ENCODE measurements at regions not wholly inside any gene's neighbourhood (a gene's known extent, or its start where the extent isn't known, plus 50 kb on each side); places are given as distances from the start of the nearest gene placed in this dataset.
"Not testable (repeated sequence)": the region's sequence is repeated elsewhere in the genome, so short reads cannot be mapped to it uniquely, and the experiment has no call there.

DNA sequence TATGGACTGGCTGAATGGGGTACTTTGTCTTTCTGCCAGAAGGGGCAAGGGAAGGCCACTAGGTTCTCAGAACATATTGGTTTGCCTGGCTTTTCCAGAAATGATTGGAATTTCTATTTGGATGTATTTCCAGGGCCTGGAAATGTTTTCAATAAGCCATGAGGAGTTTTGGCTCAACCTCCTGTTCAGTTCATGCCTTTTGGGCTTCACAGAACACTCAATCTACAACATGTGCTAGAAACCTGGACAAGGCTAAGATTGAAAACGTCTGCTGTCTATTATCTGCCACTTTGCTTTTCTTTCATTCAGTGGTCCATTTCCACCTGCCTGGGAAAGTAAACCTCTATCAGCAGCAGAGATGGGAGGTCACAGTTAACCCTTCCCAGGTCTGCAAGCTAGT is 793.4 kb downstream of the TENT5A start:
- H3K36me3 ChIP-seq (ENCODE audit: insufficient read depth, low read length) = no peaks in the 10 kb centered on the region
- no peaks in the 10 kb centered on the region for H4K20me1 ChIP-seq (ENCODE audit: insufficient read depth, low read depth, low read length)
- H3K79me2 ChIP-seq (ENCODE audit: low read length) = no peaks in the 10 kb centered on the region
- H3K9me3 ChIP-seq (ENCODE audit: low read length) = no peaks in the 10 kb centered on the region
- DNase-seq = no peak
- H3K4me2 ChIP-seq (ENCODE audit: low read depth, low read length, poor library complexity, severe bottlenecking) = no peak overlapping the region
- H3K9me2 ChIP-seq (replicated peaks; ENCODE audit: insufficient read depth, low read length) = no peaks in the 10 kb centered on the region
- no peak overlapping the region for H3K9ac ChIP-seq (ENCODE audit: low read length)
- no peak overlapping the region for H3K4me3 ChIP-seq (ENCODE audit: low read length)
- no peak overlapping the region for H3K27ac ChIP-seq (ENCODE audit: low read length)
- no peaks in the 10 kb centered on the region for H3K27me3 ChIP-seq (ENCODE audit: low read length)
- H3K4me1 ChIP-seq (ENCODE audit: low read length) = no peaks in the 10 kb centered on the region
- H2AFZ ChIP-seq (ENCODE audit: low read length) = no peak overlapping the region

DNA sequence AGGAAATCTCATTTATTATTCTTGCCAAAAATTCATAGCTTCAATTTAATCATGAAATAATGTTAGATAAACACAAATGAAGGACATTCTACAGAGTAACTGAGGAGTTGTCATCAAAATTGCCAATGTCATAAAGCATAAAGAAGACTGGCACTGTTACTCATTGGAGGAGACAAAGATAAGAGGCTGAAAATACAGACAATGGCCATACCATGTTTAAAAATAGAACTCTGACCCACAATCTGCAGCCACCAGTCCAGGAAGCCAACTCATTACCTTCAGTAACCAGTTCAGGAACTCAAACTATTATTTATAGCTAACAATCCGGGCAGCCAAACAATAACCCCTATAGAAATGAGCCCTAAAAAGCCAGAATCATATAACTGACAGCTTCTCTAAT is 795.6 kb downstream of the TENT5A start:
- Histone ChIP-seq H3K9ac (ENCODE audit: low read length) (no peak overlapping the region), H4K20me1 (ENCODE audit: insufficient read depth, low read depth, low read length) (no peaks in the 10 kb centered on the region), H3K27me3 (ENCODE audit: low read length) (no peaks in the 10 kb centered on the region), H3K4me2 (ENCODE audit: low read depth, low read length, poor library complexity, severe bottlenecking) (no peak overlapping the region), H3K27ac (ENCODE audit: low read length) (no peak overlapping the region), H3K4me1 (ENCODE audit: low read length) (no peaks in the 10 kb centered on the region), H2AFZ (ENCODE audit: low read length) (no peak overlapping the region), H3K9me3 (ENCODE audit: low read length) (no peaks in the 10 kb centered on the region), H3K36me3 (ENCODE audit: insufficient read depth, low read length) (no peaks in the 10 kb centered on the region), H3K9me2 (replicated peaks; ENCODE audit: insufficient read depth, low read length) (no peaks in the 10 kb centered on the region), H3K4me3 (ENCODE audit: low read length) (no peak overlapping the region), H3K79me2 (ENCODE audit: low read length) (no peaks in the 10 kb centered on the region)
- no peak for DNase-seq

DNA sequence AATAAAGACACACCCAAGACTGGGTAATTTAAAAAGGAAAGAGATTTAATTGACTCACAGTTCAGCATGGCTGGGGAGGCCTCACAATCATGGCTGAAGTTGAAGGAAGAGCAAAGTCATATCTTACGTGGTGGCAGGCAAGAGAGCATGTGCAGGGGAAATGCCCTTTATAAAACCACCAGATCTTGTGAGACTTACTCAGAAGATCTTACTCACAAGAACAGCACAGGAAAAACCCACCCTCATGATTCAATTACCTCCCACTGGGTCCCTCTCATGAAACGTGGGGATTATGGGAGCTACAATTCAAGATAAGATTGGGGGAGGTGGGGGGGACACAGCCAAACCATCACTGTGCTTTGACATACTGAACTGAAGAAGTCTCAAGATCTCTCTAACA is 800.0 kb downstream of the TENT5A start:
- not testable (repeated sequence) for H3K9me3 ChIP-seq (ENCODE audit: low read length); H3K79me2 ChIP-seq (ENCODE audit: low read length)

DNA sequence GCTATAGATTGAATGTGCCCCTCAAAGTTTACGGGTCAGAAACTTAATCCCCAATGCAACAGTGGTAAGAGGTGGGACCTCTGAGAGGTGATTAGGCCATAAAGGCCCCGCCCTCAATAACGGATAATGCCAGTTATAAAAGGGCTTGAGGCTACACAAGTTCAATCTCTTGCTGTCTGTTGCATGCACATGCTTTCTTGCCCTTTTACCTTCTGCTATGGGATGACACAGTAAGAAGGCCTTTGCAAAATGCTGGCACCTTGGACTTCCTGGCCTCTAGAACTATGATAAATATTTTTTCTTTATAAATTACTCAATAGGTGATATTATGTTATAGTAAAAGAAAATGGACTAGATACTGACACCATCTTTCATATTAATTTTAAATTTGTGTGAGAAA is 806.1 kb downstream of the TENT5A start:
- no peaks in the 10 kb centered on the region for H3K27me3 ChIP-seq (ENCODE audit: low read length)
- H3K9ac ChIP-seq (ENCODE audit: low read length) = no peak overlapping the region
- no peak overlapping the region for H3K4me2 ChIP-seq (ENCODE audit: low read depth, low read length, poor library complexity, severe bottlenecking)
- no peak for DNase-seq
- H3K27ac ChIP-seq (ENCODE audit: low read length) = no peak overlapping the region
- H3K9me3 ChIP-seq (ENCODE audit: low read length) = no peaks in the 10 kb centered on the region
- no peaks in the 10 kb centered on the region for H4K20me1 ChIP-seq (ENCODE audit: insufficient read depth, low read depth, low read length)
- H3K79me2 ChIP-seq (ENCODE audit: low read length) = no peaks in the 10 kb centered on the region
- no peak overlapping the region for H3K4me3 ChIP-seq (ENCODE audit: low read length)
- no peaks in the 10 kb centered on the region for H3K9me2 ChIP-seq (replicated peaks; ENCODE audit: insufficient read depth, low read length)
- no peaks in the 10 kb centered on the region for H3K4me1 ChIP-seq (ENCODE audit: low read length)
- H3K36me3 ChIP-seq (ENCODE audit: insufficient read depth, low read length) = no peaks in the 10 kb centered on the region
- H2AFZ ChIP-seq (ENCODE audit: low read length) = no peak overlapping the region

More for the DNA sequence above, 800.0 kb downstream of the TENT5A start:
- not testable (repeated sequence) for H3K4me3 ChIP-seq (ENCODE audit: low read length); DNase-seq; H3K36me3 ChIP-seq (ENCODE audit: insufficient read depth, low read length); H3K9ac ChIP-seq (ENCODE audit: low read length); H2AFZ ChIP-seq (ENCODE audit: low read length); H3K9me2 ChIP-seq (replicated peaks; ENCODE audit: insufficient read depth, low read length); H3K27me3 ChIP-seq (ENCODE audit: low read length); H3K27ac ChIP-seq (ENCODE audit: low read length); H3K4me2 ChIP-seq (ENCODE audit: low read depth, low read length, poor library complexity, severe bottlenecking); H3K4me1 ChIP-seq (ENCODE audit: low read length); H4K20me1 ChIP-seq (ENCODE audit: insufficient read depth, low read depth, low read length)

DNA sequence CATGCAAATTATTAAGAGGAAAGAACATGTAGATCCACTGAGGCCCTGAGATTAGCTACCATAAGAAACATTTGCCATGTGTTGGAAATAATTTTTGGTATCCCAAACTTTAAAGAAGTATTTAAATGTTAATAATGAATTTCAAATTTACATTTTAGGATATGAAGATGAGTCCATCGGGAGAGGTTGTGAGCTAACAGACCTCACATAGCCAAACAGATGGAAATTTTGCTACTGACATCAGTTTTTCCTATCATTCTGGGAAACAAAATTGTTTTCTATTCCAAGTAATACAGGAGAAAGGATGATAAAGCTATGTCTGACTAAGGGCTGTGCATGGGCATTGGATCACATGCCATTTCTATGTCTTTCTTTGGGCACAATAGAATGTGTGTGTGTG is 809.6 kb downstream of the TENT5A start:
- H3K9ac ChIP-seq (ENCODE audit: low read length) = no peak overlapping the region
- H3K9me2 ChIP-seq (replicated peaks; ENCODE audit: insufficient read depth, low read length) = no peaks in the 10 kb centered on the region
- H3K27me3 ChIP-seq (ENCODE audit: low read length) = no peaks in the 10 kb centered on the region
- H4K20me1 ChIP-seq (ENCODE audit: insufficient read depth, low read depth, low read length) = no peaks in the 10 kb centered on the region
- no peaks in the 10 kb centered on the region for H3K4me1 ChIP-seq (ENCODE audit: low read length)
- H3K4me2 ChIP-seq (ENCODE audit: low read depth, low read length, poor library complexity, severe bottlenecking) = no peak overlapping the region
- H3K27ac ChIP-seq (ENCODE audit: low read length) = no peak overlapping the region
- no peak for DNase-seq
- no peaks in the 10 kb centered on the region for H3K79me2 ChIP-seq (ENCODE audit: low read length)
- H3K4me3 ChIP-seq (ENCODE audit: low read length) = no peak overlapping the region
- no peaks in the 10 kb centered on the region for H3K36me3 ChIP-seq (ENCODE audit: insufficient read depth, low read length)
- no peaks in the 10 kb centered on the region for H3K9me3 ChIP-seq (ENCODE audit: low read length)
- H2AFZ ChIP-seq (ENCODE audit: low read length) = no peak overlapping the region

DNA sequence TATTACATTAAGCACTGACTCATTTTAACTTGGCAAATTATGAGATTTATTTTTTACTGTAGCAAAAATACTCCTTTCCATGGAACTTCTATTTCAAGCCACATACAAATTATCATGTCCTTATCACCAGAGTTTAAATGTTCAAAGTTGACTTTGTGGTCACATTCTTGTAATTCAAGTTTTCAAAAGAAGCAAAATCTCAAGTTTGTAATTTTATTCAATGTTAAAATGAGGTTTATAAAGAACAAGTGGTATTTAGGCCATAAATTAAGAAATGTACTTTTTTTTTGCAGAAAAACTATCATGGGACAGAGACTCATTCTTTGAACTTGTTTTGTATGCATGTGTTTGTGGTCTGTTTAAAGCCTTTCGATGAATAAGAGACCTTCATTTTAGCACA is 811.5 kb downstream of the TENT5A start:
- no peaks in the 10 kb centered on the region for H3K4me1 ChIP-seq (ENCODE audit: low read length)
- no peaks in the 10 kb centered on the region for H3K79me2 ChIP-seq (ENCODE audit: low read length)
- H3K27me3 ChIP-seq (ENCODE audit: low read length) = no peaks in the 10 kb centered on the region
- H3K4me3 ChIP-seq (ENCODE audit: low read length) = no peak overlapping the region
- no peak overlapping the region for H3K4me2 ChIP-seq (ENCODE audit: low read depth, low read length, poor library complexity, severe bottlenecking)
- H3K9me3 ChIP-seq (ENCODE audit: low read length) = no peaks in the 10 kb centered on the region
- no peaks in the 10 kb centered on the region for H3K9me2 ChIP-seq (replicated peaks; ENCODE audit: insufficient read depth, low read length)
- no peak overlapping the region for H2AFZ ChIP-seq (ENCODE audit: low read length)
- H3K9ac ChIP-seq (ENCODE audit: low read length) = no peak overlapping the region
- no peaks in the 10 kb centered on the region for H4K20me1 ChIP-seq (ENCODE audit: insufficient read depth, low read depth, low read length)
- H3K36me3 ChIP-seq (ENCODE audit: insufficient read depth, low read length) = no peaks in the 10 kb centered on the region
- DNase-seq = no peak
- H3K27ac ChIP-seq (ENCODE audit: low read length) = no peak overlapping the region

DNA sequence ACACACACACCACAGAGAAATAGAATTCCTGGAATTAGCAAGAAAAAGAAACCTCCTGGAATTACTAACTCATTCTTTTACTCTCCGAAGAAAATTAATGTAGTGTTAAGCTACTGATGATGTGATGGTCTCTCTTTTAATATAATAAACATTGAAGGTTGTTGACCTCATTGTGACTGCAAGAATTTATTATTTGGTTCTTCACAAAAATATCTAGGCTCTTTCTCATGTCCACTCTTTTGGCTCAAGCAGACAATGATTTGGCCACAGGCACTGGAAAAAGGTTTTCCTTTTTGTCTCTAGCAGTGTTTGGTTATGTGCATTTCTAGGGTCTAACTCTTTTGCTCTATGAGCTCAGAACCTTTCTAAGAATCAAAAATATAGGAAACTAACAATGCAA is 811.9 kb downstream of the TENT5A start:
- H3K4me3 ChIP-seq (ENCODE audit: low read length) = no peak overlapping the region
- H3K9me3 ChIP-seq (ENCODE audit: low read length) = peaks cover under 1% of the 10 kb centered on the region; the same call in 1 of the 2 replicates
- no peak for DNase-seq
- no peaks in the 10 kb centered on the region for H3K79me2 ChIP-seq (ENCODE audit: low read length)
- H4K20me1 ChIP-seq (ENCODE audit: insufficient read depth, low read depth, low read length) = no peaks in the 10 kb centered on the region
- no peak overlapping the region for H3K4me2 ChIP-seq (ENCODE audit: low read depth, low read length, poor library complexity, severe bottlenecking)
- no peak overlapping the region for H3K27ac ChIP-seq (ENCODE audit: low read length)
- H3K27me3 ChIP-seq (ENCODE audit: low read length) = no peaks in the 10 kb centered on the region
- H3K9ac ChIP-seq (ENCODE audit: low read length) = no peak overlapping the region
- H2AFZ ChIP-seq (ENCODE audit: low read length) = no peak overlapping the region
- H3K9me2 ChIP-seq (replicated peaks; ENCODE audit: insufficient read depth, low read length) = no peaks in the 10 kb centered on the region
- H3K4me1 ChIP-seq (ENCODE audit: low read length) = no peaks in the 10 kb centered on the region
- H3K36me3 ChIP-seq (ENCODE audit: insufficient read depth, low read length) = no peaks in the 10 kb centered on the region

DNA sequence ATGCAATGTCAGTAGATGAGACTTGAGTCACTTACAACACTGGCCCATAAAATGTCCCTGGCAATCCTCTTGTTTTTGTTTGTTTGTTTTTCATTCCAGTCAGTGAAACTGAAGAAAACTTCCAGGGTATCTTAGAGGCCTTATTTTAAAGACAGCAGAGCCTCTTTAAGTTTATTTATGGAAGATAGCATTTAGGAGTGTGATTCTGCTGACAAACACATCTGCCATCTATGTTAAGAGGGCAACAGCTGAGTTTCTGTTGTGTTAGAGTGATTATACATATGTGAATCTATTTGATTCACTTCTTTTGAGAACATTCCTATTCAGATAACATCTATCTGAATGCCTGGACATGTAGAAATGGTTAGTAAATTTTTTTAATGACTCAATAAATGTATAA is 812.6 kb downstream of the TENT5A start:
- Histone ChIP-seq H2AFZ (ENCODE audit: low read length) (no peak overlapping the region), H3K79me2 (ENCODE audit: low read length) (no peaks in the 10 kb centered on the region), H3K27ac (ENCODE audit: low read length) (no peak overlapping the region), H4K20me1 (ENCODE audit: insufficient read depth, low read depth, low read length) (no peaks in the 10 kb centered on the region), H3K4me3 (ENCODE audit: low read length) (no peak overlapping the region), H3K4me1 (ENCODE audit: low read length) (no peaks in the 10 kb centered on the region), H3K9me2 (replicated peaks; ENCODE audit: insufficient read depth, low read length) (no peaks in the 10 kb centered on the region), H3K9ac (ENCODE audit: low read length) (no peak overlapping the region), H3K36me3 (ENCODE audit: insufficient read depth, low read length) (no peaks in the 10 kb centered on the region), H3K4me2 (ENCODE audit: low read depth, low read length, poor library complexity, severe bottlenecking) (no peak overlapping the region), H3K9me3 (ENCODE audit: low read length) (peaks cover 3% of the 10 kb centered on the region; the same call in 1 of the 2 replicates), H3K27me3 (ENCODE audit: low read length) (no peaks in the 10 kb centered on the region)
- no peak for DNase-seq

DNA sequence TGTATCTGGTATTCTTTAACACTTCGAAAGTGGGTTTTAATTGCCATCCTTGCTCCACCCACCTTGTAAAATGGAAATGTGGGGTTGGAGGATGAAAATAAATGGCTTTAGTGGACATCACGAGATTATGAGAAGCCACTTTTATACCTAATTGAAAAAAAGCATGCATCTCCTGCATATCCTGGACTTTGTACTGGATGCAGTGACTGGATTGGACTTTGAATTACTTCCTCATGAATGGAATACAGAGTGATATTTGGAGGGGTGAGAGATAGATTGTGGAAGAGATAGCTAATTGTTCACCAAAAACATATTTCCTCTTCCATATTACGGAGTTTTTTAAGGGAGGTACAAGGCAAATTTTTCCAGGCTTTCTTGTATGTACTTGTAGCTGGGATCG is 813.0 kb downstream of the TENT5A start:
- no peaks in the 10 kb centered on the region for H3K79me2 ChIP-seq (ENCODE audit: low read length)
- no peak overlapping the region for H2AFZ ChIP-seq (ENCODE audit: low read length)
- H3K27ac ChIP-seq (ENCODE audit: low read length) = no peak overlapping the region

More for the DNA sequence above, 813.0 kb downstream of the TENT5A start:
- Histone ChIP-seq H3K9ac (ENCODE audit: low read length) (no peak overlapping the region), H3K36me3 (ENCODE audit: insufficient read depth, low read length) (no peaks in the 10 kb centered on the region), H4K20me1 (ENCODE audit: insufficient read depth, low read depth, low read length) (no peaks in the 10 kb centered on the region), H3K9me2 (replicated peaks; ENCODE audit: insufficient read depth, low read length) (no peaks in the 10 kb centered on the region), H3K9me3 (ENCODE audit: low read length) (peaks cover 3% of the 10 kb centered on the region; the same call in 1 of the 2 replicates), H3K4me2 (ENCODE audit: low read depth, low read length, poor library complexity, severe bottlenecking) (no peak overlapping the region), H3K4me1 (ENCODE audit: low read length) (no peaks in the 10 kb centered on the region), H3K27me3 (ENCODE audit: low read length) (no peaks in the 10 kb centered on the region), H3K4me3 (ENCODE audit: low read length) (no peak overlapping the region)
- DNase-seq = no peak

All from Karpas-422 (cell line).